PC-9 (cell line): ENCODE measurements at regions not wholly inside any gene's neighbourhood (a gene's known extent, or its start where the extent isn't known, plus 50 kb on each side); places are given as distances from the start of the nearest gene placed in this dataset.

ENCODE experiments used
- BruUV-seq: library from RNA; stranded (reverse); fragments of 400-500 nt; replicated peaks from 2 replicates; lab custom pipeline; 2021; lab: Mats Ljungman, UMichigan
- CTCF ChIA-PET: fragments of 300-600 bp; sonication (Branson Sonifier 250); formaldehyde crosslinking; loops from one replicate; lab custom pipeline; 2022; ENCODE audit warnings: antibody characterized with exemption; lab: Charles Lee
- POLR2A ChIA-PET: fragments of 300-600 bp; sonication (Branson Sonifier 250); formaldehyde crosslinking; loops from one replicate; lab custom pipeline; 2022; ENCODE audit warnings: antibody characterized with exemption; ENCODE audit not compliant: unreplicated experiment; lab: Charles Lee
- DNase-seq, 2 experiments: peaks; one replicate each; pipeline versions ENCODE4 v3.0.0 to v3.0.0-alpha.2; 2015 to 2022; ENCODE audit warnings: mixed read lengths in 1 of 2
- H2AFZ ChIP-seq: fragments of 200-600 bp; sonication (generic); 2 replicates; pipeline ENCODE4 v1.8.1; 2017; ENCODE audit warnings: antibody characterized with exemption
- H3F3A ChIP-seq: fragments of 200-600 bp; sonication (generic); 2 replicates; pipeline ENCODE4 v1.8.1; 2017; ENCODE audit warnings: antibody characterized with exemption, mild to moderate bottlenecking, low read depth; ENCODE audit not compliant: insufficient read depth
- H3K27ac ChIP-seq: fragments of 200-600 bp; sonication (generic); 2 replicates; pipeline ENCODE4 v1.6.1; 2016; ENCODE audit warnings: mixed run types
- H3K27me3 ChIP-seq: fragments of 200-600 bp; sonication (generic); 2 replicates; pipeline ENCODE4 v1.6.1; 2016; ENCODE audit warnings: low read depth, mixed run types; ENCODE audit not compliant: insufficient read depth
- H3K36me3 ChIP-seq: fragments of 200-600 bp; sonication (generic); 2 replicates; pipeline ENCODE4 v1.6.1; 2016; ENCODE audit warnings: low read depth, mixed run types
- H3K4me1 ChIP-seq: fragments of 200-600 bp; sonication (generic); replicated peaks from 2 replicates; pipeline ENCODE4 v1.6.1; 2016; ENCODE audit warnings: mixed run types; ENCODE audit not compliant: insufficient read depth
- H3K4me2 ChIP-seq: fragments of 200-600 bp; sonication (generic); 2 replicates; pipeline ENCODE4 v1.6.1; 2017; ENCODE audit warnings: mixed run types
- H3K4me3 ChIP-seq: fragments of 200-600 bp; sonication (generic); 2 replicates; pipeline ENCODE4 v1.6.1; 2016; ENCODE audit warnings: mixed run types
- H3K79me2 ChIP-seq: fragments of 200-600 bp; sonication (generic); 2 replicates; pipeline ENCODE4 v1.6.1; 2017; ENCODE audit warnings: low read depth, mixed run types
- H3K9me2 ChIP-seq: fragments of 200-600 bp; sonication (generic); 2 replicates; pipeline ENCODE4 v1.8.1; 2017; ENCODE audit warnings: mild to moderate bottlenecking; ENCODE audit not compliant: insufficient read depth
- H3K9me3 ChIP-seq: fragments of 200-600 bp; sonication (generic); 2 replicates; pipeline ENCODE4 v1.8.1; 2016; ENCODE audit warnings: low read depth; ENCODE audit not compliant: insufficient read depth
- H4K20me1 ChIP-seq: fragments of 200-600 bp; sonication (generic); 2 replicates; pipeline ENCODE4 v1.8.1; 2017; ENCODE audit not compliant: insufficient read depth
- EZH2 ChIP-seq: fragments of 200-600 bp; sonication (generic); IDR thresholded peaks from 2 replicates; pipeline ENCODE4 v1.8.0; 2017; ENCODE audit warnings: antibody characterized with exemption, low read depth
- intact Hi-C: fragments of 100-400 bp; cut with micrococcal nuclease; formaldehyde crosslinking; loops from one replicate; pipeline ENCODE4 v1.10.0; 2022; ENCODE audit not compliant: unreplicated experiment
- TF ChIP-seq, protein P1 (sequence below): fragments of 200-600 bp; sonication (generic); conservative IDR thresholded peaks from 2 replicates; pipeline ENCODE4 v1.6.1; 2017; ENCODE audit warnings: mixed run types, antibody characterized with exemption, mild to moderate bottlenecking, moderate library complexity

- intact Hi-C loops = loop anchor here (5.0 to 10.0 kb wide), 2 partner anchors 90 to 187 kb away; partner anchors contain the start of gene TBC1D5
- H3K4me1 ChIP-seq = peaks cover 5% of the 10 kb centered on the region; the same call in 1 of the 2 replicates
- H2AFZ ChIP-seq = no peak overlapping the region
- H3K27me3 ChIP-seq = no peaks in the 10 kb centered on the region
- no peaks in the 10 kb centered on the region for H3K9me3 ChIP-seq
- H3K79me2 ChIP-seq = no peaks in the 10 kb centered on the region
- H3K4me2 ChIP-seq = no peak overlapping the region
- H3K27ac ChIP-seq = no peak overlapping the region
- no peak overlapping the region for H3K4me3 ChIP-seq
- BruUV-seq = no TSS peak
- H4K20me1 ChIP-seq = no peaks in the 10 kb centered on the region
- no peaks in the 10 kb centered on the region for H3K36me3 ChIP-seq
- ChIA-PET POLR2A (no interaction called here), CTCF (interaction anchor here (0.5 kb wide), 1 partner anchor 402 kb away, joined by 4 read pairs; no protein-coding TSS in a partner anchor)
- TF ChIP-seq, protein P1, sequence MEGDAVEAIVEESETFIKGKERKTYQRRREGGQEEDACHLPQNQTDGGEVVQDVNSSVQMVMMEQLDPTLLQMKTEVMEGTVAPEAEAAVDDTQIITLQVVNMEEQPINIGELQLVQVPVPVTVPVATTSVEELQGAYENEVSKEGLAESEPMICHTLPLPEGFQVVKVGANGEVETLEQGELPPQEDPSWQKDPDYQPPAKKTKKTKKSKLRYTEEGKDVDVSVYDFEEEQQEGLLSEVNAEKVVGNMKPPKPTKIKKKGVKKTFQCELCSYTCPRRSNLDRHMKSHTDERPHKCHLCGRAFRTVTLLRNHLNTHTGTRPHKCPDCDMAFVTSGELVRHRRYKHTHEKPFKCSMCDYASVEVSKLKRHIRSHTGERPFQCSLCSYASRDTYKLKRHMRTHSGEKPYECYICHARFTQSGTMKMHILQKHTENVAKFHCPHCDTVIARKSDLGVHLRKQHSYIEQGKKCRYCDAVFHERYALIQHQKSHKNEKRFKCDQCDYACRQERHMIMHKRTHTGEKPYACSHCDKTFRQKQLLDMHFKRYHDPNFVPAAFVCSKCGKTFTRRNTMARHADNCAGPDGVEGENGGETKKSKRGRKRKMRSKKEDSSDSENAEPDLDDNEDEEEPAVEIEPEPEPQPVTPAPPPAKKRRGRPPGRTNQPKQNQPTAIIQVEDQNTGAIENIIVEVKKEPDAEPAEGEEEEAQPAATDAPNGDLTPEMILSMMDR = no peak
- TF ChIP-seq EZH2 = no peak
- H3K9me2 ChIP-seq = no peaks in the 10 kb centered on the region
- peaks cover 5% of the 10 kb centered on the region; the same call in 1 of the 2 replicates for H3F3A ChIP-seq
- no peak for DNase-seq
These were observed 89.6 kb upstream of the TBC1D5 start for GRCh38 chr3:17832016-17832415.

DNA sequence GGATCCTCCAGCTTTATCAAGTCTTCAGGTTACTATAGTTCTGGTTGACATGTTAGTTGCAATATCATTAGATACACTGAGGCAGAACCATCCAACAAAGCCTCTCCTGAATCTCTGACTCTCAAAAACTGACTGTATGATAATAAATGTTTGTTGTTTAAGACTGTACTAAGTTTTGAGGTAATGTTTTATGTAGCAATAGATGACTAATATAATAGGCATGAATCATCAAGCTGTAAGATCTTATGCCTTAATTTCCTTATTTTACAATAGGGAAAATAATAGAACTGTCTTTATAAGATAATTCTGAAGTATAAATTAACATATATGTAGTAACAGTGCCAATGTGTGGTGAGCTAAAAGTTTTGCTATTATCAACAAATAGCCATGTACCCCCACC is 88.9 kb upstream of the TBC1D5 start:
- Histone ChIP-seq H3K4me1 (peaks cover 5% of the 10 kb centered on the region; the same call in 1 of the 2 replicates), H3K4me3 (no peak overlapping the region), H3K36me3 (no peaks in the 10 kb centered on the region), H3F3A (peaks cover 5% of the 10 kb centered on the region; the same call in 1 of the 2 replicates), H3K9me2 (no peaks in the 10 kb centered on the region), H3K79me2 (no peaks in the 10 kb centered on the region), H4K20me1 (no peaks in the 10 kb centered on the region), H3K9me3 (no peaks in the 10 kb centered on the region), H3K27me3 (no peaks in the 10 kb centered on the region), H3K27ac (no peak overlapping the region), H3K4me2 (0 out of 2 replicates have a peak overlapping the region, but pooled peaks have one; percentile 3), H2AFZ (no peak overlapping the region)
- ChIA-PET POLR2A (interaction anchor here (0.6 kb wide), 1 partner anchor 21 kb away, joined by 5 read pairs; no protein-coding TSS in a partner anchor), CTCF (no interaction called here)
- TF ChIP-seq, protein P1 = no peak
- no peak for TF ChIP-seq EZH2
- intact Hi-C loops = loop anchor here (5.0 to 10.0 kb wide), 2 partner anchors 89 to 187 kb away; partner anchors contain the start of gene TBC1D5
- BruUV-seq = no TSS peak
- peak in 1 of 2 experiments; percentile 39 for DNase-seq

DNA sequence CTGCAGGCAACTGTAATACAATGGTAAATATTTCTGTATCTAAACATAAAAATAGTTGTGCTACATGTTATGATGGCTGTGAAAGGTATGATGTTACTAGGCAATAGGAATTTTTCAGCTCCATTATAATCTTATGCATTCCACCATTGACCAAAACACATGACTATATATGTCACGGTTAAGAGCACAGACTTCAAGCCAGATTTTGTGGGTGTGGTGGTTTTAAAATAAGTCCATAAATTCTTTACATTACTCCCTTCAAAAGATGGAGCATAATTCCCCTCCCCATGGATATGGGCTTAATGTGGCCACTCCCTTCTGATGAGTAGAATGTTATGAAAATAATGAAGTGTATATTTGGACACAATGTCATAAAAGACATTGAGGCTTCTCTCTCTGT is 88.4 kb upstream of the TBC1D5 start:
- Histone ChIP-seq H3F3A (peaks cover 5% of the 10 kb centered on the region; the same call in 1 of the 2 replicates), H3K27ac (no peak overlapping the region), H2AFZ (no peak overlapping the region), H3K9me3 (no peaks in the 10 kb centered on the region), H3K4me1 (peaks cover 5% of the 10 kb centered on the region; the same call in 1 of the 2 replicates), H3K9me2 (no peaks in the 10 kb centered on the region), H3K36me3 (no peaks in the 10 kb centered on the region), H3K4me2 (no peak overlapping the region), H3K4me3 (no peak overlapping the region), H4K20me1 (no peaks in the 10 kb centered on the region), H3K79me2 (no peaks in the 10 kb centered on the region), H3K27me3 (no peaks in the 10 kb centered on the region)
- no TSS peak for BruUV-seq
- ChIA-PET CTCF (no interaction called here), POLR2A (interaction anchor here (0.6 kb wide), 1 partner anchor 21 kb away, joined by 5 read pairs; no protein-coding TSS in a partner anchor)
- intact Hi-C loops = loop anchor here (5.0 to 10.0 kb wide), 2 partner anchors 88 to 186 kb away; partner anchors contain the start of gene TBC1D5
- no peak for TF ChIP-seq EZH2
- TF ChIP-seq, protein P1 = no peak
- no peak for DNase-seq
